ENCODE measurements at regions not wholly inside any gene's neighbourhood (a gene's known extent, or its start where the extent isn't known, plus 50 kb on each side); places are given as distances from the start of the nearest gene placed in this dataset.

DNA sequence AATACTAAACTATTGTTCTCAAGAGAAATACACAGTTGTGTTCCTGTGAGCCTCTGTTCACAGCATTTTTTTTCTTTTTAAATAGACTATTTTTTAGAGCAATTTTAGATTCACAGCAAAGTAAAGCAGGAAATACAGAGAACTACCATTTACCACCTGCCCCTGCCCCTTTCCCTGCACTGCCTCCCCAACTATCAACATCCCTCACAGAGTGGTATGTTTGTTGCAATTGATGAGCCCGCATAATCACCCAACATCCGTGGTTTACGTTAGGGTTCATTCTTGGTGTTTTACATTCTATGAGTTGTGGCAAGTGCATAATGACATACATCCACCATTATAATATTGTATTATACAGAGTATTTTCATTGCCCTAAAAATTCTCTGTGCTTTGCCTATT is 71.6 kb upstream of the TNFAIP3 start:
- Mint-ChIP-seq H3K9me3 (ENCODE audit: unreplicated experiment) (no peaks in the 10 kb centered on the region), H3K4me3 (ENCODE audit: unreplicated experiment) (no peak overlapping the region), H3K36me3 (ENCODE audit: unreplicated experiment) (no peaks in the 10 kb centered on the region), H3K27me3 (ENCODE audit: unreplicated experiment) (no peaks in the 10 kb centered on the region), H3K4me1 (ENCODE audit: unreplicated experiment) (peaks cover 4% of the 10 kb centered on the region), H3K27ac (ENCODE audit: unreplicated experiment) (no peak overlapping the region)
- TF ChIP-seq, protein P1, sequence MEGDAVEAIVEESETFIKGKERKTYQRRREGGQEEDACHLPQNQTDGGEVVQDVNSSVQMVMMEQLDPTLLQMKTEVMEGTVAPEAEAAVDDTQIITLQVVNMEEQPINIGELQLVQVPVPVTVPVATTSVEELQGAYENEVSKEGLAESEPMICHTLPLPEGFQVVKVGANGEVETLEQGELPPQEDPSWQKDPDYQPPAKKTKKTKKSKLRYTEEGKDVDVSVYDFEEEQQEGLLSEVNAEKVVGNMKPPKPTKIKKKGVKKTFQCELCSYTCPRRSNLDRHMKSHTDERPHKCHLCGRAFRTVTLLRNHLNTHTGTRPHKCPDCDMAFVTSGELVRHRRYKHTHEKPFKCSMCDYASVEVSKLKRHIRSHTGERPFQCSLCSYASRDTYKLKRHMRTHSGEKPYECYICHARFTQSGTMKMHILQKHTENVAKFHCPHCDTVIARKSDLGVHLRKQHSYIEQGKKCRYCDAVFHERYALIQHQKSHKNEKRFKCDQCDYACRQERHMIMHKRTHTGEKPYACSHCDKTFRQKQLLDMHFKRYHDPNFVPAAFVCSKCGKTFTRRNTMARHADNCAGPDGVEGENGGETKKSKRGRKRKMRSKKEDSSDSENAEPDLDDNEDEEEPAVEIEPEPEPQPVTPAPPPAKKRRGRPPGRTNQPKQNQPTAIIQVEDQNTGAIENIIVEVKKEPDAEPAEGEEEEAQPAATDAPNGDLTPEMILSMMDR (IDR thresholded peaks at IDR 0.05) = no peak
- DNase-seq (ENCODE audit: extremely low spot score, unreplicated experiment) = no peak

GRCh38 chr6:137798261-137798660 is 68.8 kb upstream of the TNFAIP3 start:
- Mint-ChIP-seq H3K27ac (ENCODE audit: unreplicated experiment) (no peak overlapping the region), H3K36me3 (ENCODE audit: unreplicated experiment) (no peaks in the 10 kb centered on the region), H3K4me3 (ENCODE audit: unreplicated experiment) (no peak overlapping the region), H3K9me3 (ENCODE audit: unreplicated experiment) (no peaks in the 10 kb centered on the region), H3K27me3 (ENCODE audit: unreplicated experiment) (no peaks in the 10 kb centered on the region), H3K4me1 (ENCODE audit: unreplicated experiment) (no peaks in the 10 kb centered on the region)
- DNase-seq (ENCODE audit: extremely low spot score, unreplicated experiment) = no peak
- TF ChIP-seq, protein P1 (IDR thresholded peaks at IDR 0.05) = no peak

DNA sequence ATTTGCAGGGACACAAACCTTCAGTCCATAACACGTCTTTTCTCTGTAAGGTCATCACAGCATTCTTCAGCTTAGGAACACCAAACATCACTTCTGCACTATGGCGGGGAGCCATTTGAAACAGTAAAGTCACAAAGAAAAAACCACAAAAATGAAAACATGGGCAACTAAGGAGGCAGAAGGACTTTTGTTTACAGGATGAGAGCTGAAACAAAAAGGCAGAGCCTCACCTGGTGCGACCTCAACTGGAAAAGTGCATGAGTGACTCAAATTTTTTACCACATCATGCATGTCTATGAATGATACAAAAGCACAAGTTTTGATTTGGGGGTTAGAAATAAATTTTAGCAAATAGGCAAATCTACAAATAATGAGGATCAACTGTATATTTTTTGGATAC is 68.2 kb upstream of the TNFAIP3 start:
- Mint-ChIP-seq H3K36me3 (ENCODE audit: unreplicated experiment) (no peaks in the 10 kb centered on the region), H3K9me3 (ENCODE audit: unreplicated experiment) (no peaks in the 10 kb centered on the region), H3K4me3 (ENCODE audit: unreplicated experiment) (no peak overlapping the region), H3K27me3 (ENCODE audit: unreplicated experiment) (no peaks in the 10 kb centered on the region), H3K4me1 (ENCODE audit: unreplicated experiment) (no peaks in the 10 kb centered on the region), H3K27ac (ENCODE audit: unreplicated experiment) (no peak overlapping the region)
- TF ChIP-seq, protein P1 (IDR thresholded peaks at IDR 0.05) = no peak
- DNase-seq (ENCODE audit: extremely low spot score, unreplicated experiment) = no peak

- no peaks in the 10 kb centered on the region for H3K36me3 Mint-ChIP-seq (ENCODE audit: unreplicated experiment)
- H3K27me3 Mint-ChIP-seq (ENCODE audit: unreplicated experiment) = no peaks in the 10 kb centered on the region
- no peak for DNase-seq (ENCODE audit: extremely low spot score, unreplicated experiment)
- H3K27ac Mint-ChIP-seq (ENCODE audit: unreplicated experiment) = no peak overlapping the region
- no peaks in the 10 kb centered on the region for H3K9me3 Mint-ChIP-seq (ENCODE audit: unreplicated experiment)
- H3K4me1 Mint-ChIP-seq (ENCODE audit: unreplicated experiment) = peaks cover 10% of the 10 kb centered on the region
- H3K4me3 Mint-ChIP-seq (ENCODE audit: unreplicated experiment) = no peak overlapping the region
- TF ChIP-seq, protein P1 (IDR thresholded peaks at IDR 0.05) = peak; percentile 61
Observed at GRCh38 chr6:137799950-137800568, 67.0 kb upstream of the TNFAIP3 start.

GRCh38 chr6:137800762-137801161 is 66.3 kb upstream of the TNFAIP3 start:
- Mint-ChIP-seq H3K4me1 (ENCODE audit: unreplicated experiment) (peaks cover 14% of the 10 kb centered on the region), H3K27me3 (ENCODE audit: unreplicated experiment) (no peaks in the 10 kb centered on the region), H3K27ac (ENCODE audit: unreplicated experiment) (no peak overlapping the region), H3K36me3 (ENCODE audit: unreplicated experiment) (no peaks in the 10 kb centered on the region), H3K4me3 (ENCODE audit: unreplicated experiment) (no peak overlapping the region), H3K9me3 (ENCODE audit: unreplicated experiment) (no peaks in the 10 kb centered on the region)
- DNase-seq (ENCODE audit: extremely low spot score, unreplicated experiment) = no peak
- TF ChIP-seq, protein P1 (IDR thresholded peaks at IDR 0.05) = no peak

All from osteocyte (in vitro differentiated cells).